ENCODE measurements at regions not wholly inside any gene's neighbourhood (a gene's known extent, or its start where the extent isn't known, plus 50 kb on each side); places are given as distances from the start of the nearest gene placed in this dataset.

DNA sequence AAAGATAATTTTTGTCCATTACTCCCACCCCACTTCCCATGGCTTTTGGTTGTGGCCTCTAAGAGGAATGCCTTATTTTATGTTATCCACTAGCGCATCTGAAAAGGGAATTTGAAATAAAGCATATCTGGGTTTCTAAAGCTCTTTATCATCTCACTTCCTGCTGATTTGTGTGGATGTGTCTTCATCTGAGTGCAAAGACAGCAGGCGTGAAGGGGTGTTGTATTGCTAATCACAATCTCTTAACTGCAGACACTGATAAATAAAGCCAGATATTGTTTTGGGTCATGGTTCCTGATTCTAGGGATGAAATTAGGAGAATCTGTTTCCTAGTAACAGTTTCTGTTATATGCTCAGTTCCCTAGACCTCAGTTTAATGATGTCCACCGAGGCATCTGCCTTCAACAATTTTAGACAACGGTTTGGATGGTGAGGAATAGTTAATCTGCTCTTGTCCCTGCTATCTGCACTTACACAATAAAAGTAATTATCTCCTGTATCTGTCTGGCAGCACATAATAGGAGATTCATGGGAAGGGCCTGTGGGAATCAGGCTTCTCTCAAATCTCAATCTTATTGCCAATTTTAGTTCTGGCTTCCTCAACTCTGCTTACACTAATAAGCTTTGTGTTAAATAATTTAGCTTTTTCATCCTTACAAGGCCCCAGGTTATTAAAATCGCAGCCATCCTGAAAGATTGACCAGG, 517.9 kb upstream of the ATXN8OS start:
- no peaks in the 10 kb centered on the region for H3K4me1 ChIP-seq (ENCODE audit: low read length)
- H3K36me3 ChIP-seq (replicated peaks; ENCODE audit: insufficient read depth, low read length), result no peaks in the 10 kb centered on the region
- no peak overlapping the region for H2AFZ ChIP-seq (ENCODE audit: low read length)
- H3K79me2 ChIP-seq (ENCODE audit: low read length), result no peaks in the 10 kb centered on the region
- DNase-seq, result no peak
- no peaks in the 10 kb centered on the region for H3K27me3 ChIP-seq (replicated peaks; ENCODE audit: insufficient read depth, low read length)
- H3K4me2 ChIP-seq (ENCODE audit: low read depth, low read length), result no peak overlapping the region
- H3K9me2 ChIP-seq (replicated peaks; ENCODE audit: insufficient read depth, low read length), result no peaks in the 10 kb centered on the region
- H3F3A ChIP-seq (ENCODE audit: insufficient read depth, low read length), result no peaks in the 10 kb centered on the region
- no peaks in the 10 kb centered on the region for H4K20me1 ChIP-seq (ENCODE audit: insufficient read depth, low read length)
- H3K4me3 ChIP-seq (ENCODE audit: low read length), result no peak overlapping the region
- no peak overlapping the region for H3K9ac ChIP-seq (ENCODE audit: low read length)
- H3K27ac ChIP-seq (ENCODE audit: low read length), result no peak overlapping the region
- H3K9me3 ChIP-seq (replicated peaks; ENCODE audit: insufficient read depth, low read length), result no peaks in the 10 kb centered on the region
- no peak for TF ChIP-seq EZH2 (optimal IDR thresholded peaks at IDR 0.05; ENCODE audit: low read depth, low read length)
- TF ChIP-seq, protein P1, sequence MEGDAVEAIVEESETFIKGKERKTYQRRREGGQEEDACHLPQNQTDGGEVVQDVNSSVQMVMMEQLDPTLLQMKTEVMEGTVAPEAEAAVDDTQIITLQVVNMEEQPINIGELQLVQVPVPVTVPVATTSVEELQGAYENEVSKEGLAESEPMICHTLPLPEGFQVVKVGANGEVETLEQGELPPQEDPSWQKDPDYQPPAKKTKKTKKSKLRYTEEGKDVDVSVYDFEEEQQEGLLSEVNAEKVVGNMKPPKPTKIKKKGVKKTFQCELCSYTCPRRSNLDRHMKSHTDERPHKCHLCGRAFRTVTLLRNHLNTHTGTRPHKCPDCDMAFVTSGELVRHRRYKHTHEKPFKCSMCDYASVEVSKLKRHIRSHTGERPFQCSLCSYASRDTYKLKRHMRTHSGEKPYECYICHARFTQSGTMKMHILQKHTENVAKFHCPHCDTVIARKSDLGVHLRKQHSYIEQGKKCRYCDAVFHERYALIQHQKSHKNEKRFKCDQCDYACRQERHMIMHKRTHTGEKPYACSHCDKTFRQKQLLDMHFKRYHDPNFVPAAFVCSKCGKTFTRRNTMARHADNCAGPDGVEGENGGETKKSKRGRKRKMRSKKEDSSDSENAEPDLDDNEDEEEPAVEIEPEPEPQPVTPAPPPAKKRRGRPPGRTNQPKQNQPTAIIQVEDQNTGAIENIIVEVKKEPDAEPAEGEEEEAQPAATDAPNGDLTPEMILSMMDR (IDR thresholded peaks at IDR 0.05; ENCODE audit: low read length), result no peak
- TF ChIP-seq EZH2phosphoT487 (IDR thresholded peaks at IDR 0.05; ENCODE audit: low read length), result no peak

DNA sequence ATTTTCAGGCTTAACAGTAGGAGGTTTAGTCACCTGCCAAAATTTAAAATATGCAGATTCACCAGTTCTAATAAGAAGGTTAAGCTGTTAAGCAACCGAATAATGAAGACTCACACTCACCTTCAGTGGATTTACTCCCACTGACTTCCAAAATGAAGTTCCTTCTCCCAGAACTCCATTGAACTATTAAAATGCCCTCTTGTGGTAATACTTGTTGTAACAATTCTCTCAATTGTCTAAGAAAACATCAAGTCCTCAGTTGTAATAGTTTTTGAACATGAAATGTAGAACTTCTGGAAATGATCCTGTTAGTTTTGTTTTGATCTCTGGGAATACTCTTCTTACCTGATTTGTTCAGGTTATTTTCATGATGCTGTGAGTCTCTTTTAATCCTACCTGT, 522.0 kb upstream of the ATXN8OS start:
- Histone ChIP-seq H3K36me3 (replicated peaks; ENCODE audit: insufficient read depth, low read length) (no peaks in the 10 kb centered on the region), H3K4me3 (ENCODE audit: low read length) (no peak overlapping the region), H3F3A (ENCODE audit: insufficient read depth, low read length) (no peaks in the 10 kb centered on the region), H3K4me2 (ENCODE audit: low read depth, low read length) (no peak overlapping the region), H3K4me1 (ENCODE audit: low read length) (no peaks in the 10 kb centered on the region), H3K9ac (ENCODE audit: low read length) (no peak overlapping the region), H3K9me3 (replicated peaks; ENCODE audit: insufficient read depth, low read length) (no peaks in the 10 kb centered on the region), H3K9me2 (replicated peaks; ENCODE audit: insufficient read depth, low read length) (no peaks in the 10 kb centered on the region), H3K27ac (ENCODE audit: low read length) (no peak overlapping the region), H4K20me1 (ENCODE audit: insufficient read depth, low read length) (no peaks in the 10 kb centered on the region), H2AFZ (ENCODE audit: low read length) (no peak overlapping the region), H3K79me2 (ENCODE audit: low read length) (no peaks in the 10 kb centered on the region), H3K27me3 (replicated peaks; ENCODE audit: insufficient read depth, low read length) (no peaks in the 10 kb centered on the region)
- no peak for DNase-seq
- TF ChIP-seq EZH2phosphoT487 (IDR thresholded peaks at IDR 0.05; ENCODE audit: low read length) (no peak), EZH2 (optimal IDR thresholded peaks at IDR 0.05; ENCODE audit: low read depth, low read length) (no peak)
- TF ChIP-seq, protein P1 (IDR thresholded peaks at IDR 0.05; ENCODE audit: low read length), result no peak

DNA sequence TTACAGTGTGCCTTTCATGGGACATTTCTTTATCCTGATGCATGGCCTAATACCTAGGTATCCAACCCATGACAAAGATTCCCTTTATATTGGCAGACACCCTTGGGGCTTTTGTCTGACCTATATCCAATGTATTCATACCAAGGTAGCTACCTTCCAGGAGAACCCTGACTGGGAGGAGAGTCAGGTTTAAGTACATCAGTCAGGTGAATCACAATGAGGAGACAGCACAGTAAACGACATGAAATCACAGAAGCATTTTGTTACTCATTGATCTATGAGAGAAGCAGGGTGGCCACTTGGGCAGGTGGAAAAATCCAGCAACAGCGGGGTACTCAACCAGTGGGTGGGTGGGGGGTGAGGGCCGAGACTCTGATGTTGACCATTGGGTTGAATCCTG, 527.4 kb upstream of the ATXN8OS start:
- no peak for DNase-seq
- Histone ChIP-seq H3K4me1 (ENCODE audit: low read length) (no peaks in the 10 kb centered on the region), H3F3A (ENCODE audit: insufficient read depth, low read length) (no peaks in the 10 kb centered on the region), H3K9me3 (replicated peaks; ENCODE audit: insufficient read depth, low read length) (no peaks in the 10 kb centered on the region), H3K27ac (ENCODE audit: low read length) (no peak overlapping the region), H3K9ac (ENCODE audit: low read length) (no peak overlapping the region), H3K79me2 (ENCODE audit: low read length) (no peaks in the 10 kb centered on the region), H3K4me3 (ENCODE audit: low read length) (no peak overlapping the region), H3K27me3 (replicated peaks; ENCODE audit: insufficient read depth, low read length) (no peaks in the 10 kb centered on the region), H3K9me2 (replicated peaks; ENCODE audit: insufficient read depth, low read length) (no peaks in the 10 kb centered on the region), H3K36me3 (replicated peaks; ENCODE audit: insufficient read depth, low read length) (no peaks in the 10 kb centered on the region), H4K20me1 (ENCODE audit: insufficient read depth, low read length) (no peaks in the 10 kb centered on the region), H3K4me2 (ENCODE audit: low read depth, low read length) (no peak overlapping the region), H2AFZ (ENCODE audit: low read length) (no peak overlapping the region)
- TF ChIP-seq EZH2phosphoT487 (IDR thresholded peaks at IDR 0.05; ENCODE audit: low read length) (no peak), EZH2 (optimal IDR thresholded peaks at IDR 0.05; ENCODE audit: low read depth, low read length) (no peak)
- TF ChIP-seq, protein P1 (IDR thresholded peaks at IDR 0.05; ENCODE audit: low read length), result no peak
